B cell (primary cell): ENCODE measurements at regions not wholly inside any gene's neighbourhood (a gene's known extent, or its start where the extent isn't known, plus 50 kb on each side); places are given as distances from the start of the nearest gene placed in this dataset.

Experiments used
- ATAC-seq: fragments of 200-7000 bp; cut with Tn5 transposase; one replicate; pipeline ENCODE4 v1.10.0; 2021; ENCODE audit warnings: low read depth, mild to moderate bottlenecking, moderate number of reproducible peaks, moderate library complexity
- CTCF ChIA-PET: fragments of 350-600 bp; sonication (Branson Sonifier 250); formaldehyde crosslinking; loops from one replicate; lab custom pipeline; 2021; ENCODE audit warnings: antibody characterized with exemption, inconsistent platforms; lab: Charles Lee
- POLR2A ChIA-PET: fragments of 350-600 bp; sonication (Branson Sonifier 250); formaldehyde crosslinking; loops from one replicate; lab custom pipeline; 2021; ENCODE audit warnings: antibody characterized with exemption; lab: Charles Lee
- DNase-seq: peaks from one replicate; pipeline ENCODE4 v3.0.0; 2013
- H2AFZ ChIP-seq: 2 replicates; pipeline ENCODE4 v1.6.1; 2012; ENCODE audit warnings: mild to moderate bottlenecking, low read depth, low read length; ENCODE audit not compliant: insufficient read depth, poor library complexity, severe bottlenecking
- H3K27ac ChIP-seq, 2 donors: 1 replicate in 1 of 2; 2 replicates in 1 of 2; pipeline ENCODE4 v1.5.1; 2012 to 2013; ENCODE audit warnings: low read length in 2 of 2, mild to moderate bottlenecking in 2 of 2, moderate library complexity in 1 of 2
- H3K27me3 ChIP-seq, 4 experiments: fragments of 200-600 bp in 1 of 4; sonication (generic) in 1 of 4; replicated peaks in 1 of 4; 1 replicate in 2 of 4; 2 replicates in 2 of 4; pipeline versions ENCODE4 v1.6.1 to v1.7.0; 2013 to 2016; ENCODE audit warnings: low read length in 3 of 4, mild to moderate bottlenecking in 2 of 4, mixed read lengths in 1 of 4, moderate library complexity in 1 of 4; ENCODE audit not compliant: insufficient read depth in 4 of 4, control insufficient read depth in 3 of 4; ENCODE audit errors: control extremely low read depth in 1 of 4
- H3K36me3 ChIP-seq, 2 experiments: replicated peaks in 1 of 2; 1 replicate in 1 of 2; 2 replicates in 1 of 2; pipeline versions ENCODE4 v1.6.1 to v1.7.1; 2013; ENCODE audit warnings: low read length in 1 of 2; ENCODE audit not compliant: insufficient read depth in 2 of 2, control insufficient read depth in 1 of 2; ENCODE audit errors: control extremely low read depth in 1 of 2, extremely low read depth in 1 of 2
- H3K4me1 ChIP-seq, 2 donors: fragments of 200-600 bp in 1 of 2; sonication (generic) in 1 of 2; 1 replicate in 1 of 2; 2 replicates in 1 of 2; pipeline versions ENCODE4 v1.5.1 to v1.6.1; 2013 to 2017; ENCODE audit warnings: low read length in 2 of 2; ENCODE audit not compliant: control insufficient read depth in 2 of 2, insufficient read depth in 2 of 2
- H3K4me2 ChIP-seq: replicated peaks from 2 replicates; pipeline ENCODE3; 2012; ENCODE audit warnings: mild to moderate bottlenecking, low read depth, low read length; ENCODE audit not compliant: poor library complexity, severe bottlenecking
- H3K4me3 ChIP-seq, 5 experiments: fragments of 200-600 bp in 1 of 5; sonication (generic) in 1 of 5; 1 replicate in 3 of 5; 2 replicates in 2 of 5; pipeline versions ENCODE4 v1.5.1 to v1.7.0; 2011 to 2016; ENCODE audit warnings: low read length in 4 of 5, mild to moderate bottlenecking in 4 of 5, low read depth in 2 of 5, control low read depth in 1 of 5, moderate library complexity in 1 of 5; ENCODE audit not compliant: insufficient read depth in 1 of 5; ENCODE audit errors: control extremely low read depth in 1 of 5, extremely low read depth in 1 of 5
- H3K79me2 ChIP-seq: fragments of 200-600 bp; sonication (generic); one replicate; pipeline ENCODE4 v1.6.0; 2016; ENCODE audit warnings: low read length; ENCODE audit not compliant: control insufficient read depth, insufficient read depth
- H3K9ac ChIP-seq: fragments of 200-600 bp; sonication (generic); 2 replicates; pipeline ENCODE4 v1.6.1; 2017; ENCODE audit warnings: mild to moderate bottlenecking, low read length, moderate library complexity
- H3K9me3 ChIP-seq, 3 donors: one replicate each; pipeline versions ENCODE4 v1.6.1 to v1.7.1; 2013; ENCODE audit warnings: low read length in 2 of 3; ENCODE audit not compliant: control insufficient read depth in 2 of 3, insufficient read depth in 1 of 3; ENCODE audit errors: control extremely low read depth in 1 of 3
- H4K20me1 ChIP-seq: 2 replicates; pipeline ENCODE4 v1.6.0; 2012; ENCODE audit warnings: mild to moderate bottlenecking, low read length; ENCODE audit not compliant: insufficient read depth, control insufficient read depth, poor library complexity, severe bottlenecking
- H3K27ac Mint-ChIP-seq: one replicate; pipeline ENCODE4 v1.8.0; 2021; ENCODE audit warnings: mixed read lengths
- H3K27me3 Mint-ChIP-seq: one replicate; pipeline ENCODE4 v1.8.0; 2021; ENCODE audit warnings: mixed read lengths
- H3K4me1 Mint-ChIP-seq: one replicate; pipeline ENCODE4 v1.8.0; 2021; ENCODE audit warnings: mixed read lengths
- H3K4me3 Mint-ChIP-seq: one replicate; pipeline ENCODE4 v1.8.0; 2021; ENCODE audit warnings: mixed read lengths
- H3K9me3 Mint-ChIP-seq: one replicate; pipeline ENCODE4 v1.8.0; 2022; ENCODE audit warnings: mixed read lengths; ENCODE audit not compliant: insufficient read depth
- EZH2 ChIP-seq: IDR thresholded peaks from 2 replicates; pipeline ENCODE4 v1.6.1; 2012; ENCODE audit warnings: borderline replicate concordance, low read depth, mild to moderate bottlenecking, moderate library complexity, low read length; ENCODE audit not compliant: insufficient read depth, poor library complexity, severe bottlenecking
- WGBS: methylation state at CpG from one replicate; pipeline ENCODE4 v1.1.5; 2013; ENCODE audit warnings: missing lambda C conversion rate; ENCODE audit not compliant: insufficient coverage; 5-methylcytosine and 5-hydroxymethylcytosine counted together
- intact Hi-C: fragments of 100-400 bp; cut with micrococcal nuclease; formaldehyde crosslinking; loops from one replicate; pipeline ENCODE4 v1.10.0; 2022
- TF ChIP-seq, protein P1 (sequence below): fragments of 200-600 bp; IDR thresholded peaks from one replicate; pipeline ENCODE4 v1.8.0; 2022; ENCODE audit warnings: antibody characterized with exemption, mild to moderate bottlenecking

DNA sequence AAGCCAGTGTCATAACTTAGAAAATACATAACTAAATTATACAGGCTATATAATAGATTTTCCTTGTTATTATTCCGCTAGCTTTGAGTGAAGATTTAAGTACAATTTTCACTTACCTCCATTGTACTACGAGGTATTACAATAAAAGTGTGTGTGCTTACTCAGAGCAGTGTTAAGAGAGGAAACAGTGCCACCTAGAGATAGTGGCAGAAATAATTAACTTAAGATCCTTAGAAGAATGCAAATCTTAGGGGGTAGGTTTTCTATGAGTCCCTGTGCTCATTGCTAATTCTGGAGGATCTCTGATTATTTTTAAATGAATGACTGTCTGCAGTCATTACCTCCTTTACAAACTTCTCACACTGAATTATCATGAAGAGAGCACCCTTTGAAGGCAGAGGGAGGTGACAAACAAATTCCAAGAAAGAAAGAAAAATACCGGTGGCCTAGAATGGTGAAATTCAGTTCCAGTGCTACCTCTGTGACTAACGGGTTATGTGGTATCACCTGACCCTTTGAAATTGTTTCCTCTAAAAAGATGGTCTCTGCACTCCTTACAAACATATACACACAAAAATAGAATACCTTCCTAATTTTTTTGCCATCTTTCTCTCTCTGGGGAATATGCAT is 379.8 kb downstream of the TRIM36 start:
- ATAC-seq (no peak), DNase-seq (no peak)
- WGBS, result no CpG with 5 or more reads among the region's 4 CpGs
- intact Hi-C loops, result loop anchor here (5.0 kb wide), 1 partner anchor 1178 kb away; no protein-coding TSS in a partner anchor
- H3K36me3 ChIP-seq, result no peaks in the 10 kb centered on the region
- H3K9ac ChIP-seq, result no peak overlapping the region
- ChIA-PET CTCF (no interaction called here), POLR2A (no interaction called here)
- H3K79me2 ChIP-seq, result no peaks in the 10 kb centered on the region
- no peak overlapping the region for H2AFZ ChIP-seq
- H3K4me1 Mint-ChIP-seq, result no peaks in the 10 kb centered on the region
- no peak overlapping the region for H3K4me2 ChIP-seq
- TF ChIP-seq, protein P1, sequence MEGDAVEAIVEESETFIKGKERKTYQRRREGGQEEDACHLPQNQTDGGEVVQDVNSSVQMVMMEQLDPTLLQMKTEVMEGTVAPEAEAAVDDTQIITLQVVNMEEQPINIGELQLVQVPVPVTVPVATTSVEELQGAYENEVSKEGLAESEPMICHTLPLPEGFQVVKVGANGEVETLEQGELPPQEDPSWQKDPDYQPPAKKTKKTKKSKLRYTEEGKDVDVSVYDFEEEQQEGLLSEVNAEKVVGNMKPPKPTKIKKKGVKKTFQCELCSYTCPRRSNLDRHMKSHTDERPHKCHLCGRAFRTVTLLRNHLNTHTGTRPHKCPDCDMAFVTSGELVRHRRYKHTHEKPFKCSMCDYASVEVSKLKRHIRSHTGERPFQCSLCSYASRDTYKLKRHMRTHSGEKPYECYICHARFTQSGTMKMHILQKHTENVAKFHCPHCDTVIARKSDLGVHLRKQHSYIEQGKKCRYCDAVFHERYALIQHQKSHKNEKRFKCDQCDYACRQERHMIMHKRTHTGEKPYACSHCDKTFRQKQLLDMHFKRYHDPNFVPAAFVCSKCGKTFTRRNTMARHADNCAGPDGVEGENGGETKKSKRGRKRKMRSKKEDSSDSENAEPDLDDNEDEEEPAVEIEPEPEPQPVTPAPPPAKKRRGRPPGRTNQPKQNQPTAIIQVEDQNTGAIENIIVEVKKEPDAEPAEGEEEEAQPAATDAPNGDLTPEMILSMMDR, result no peak
- TF ChIP-seq EZH2, result no peak
- H3K27ac Mint-ChIP-seq, result no peak overlapping the region
- no peaks in the 10 kb centered on the region for H3K4me1 ChIP-seq
- H3K27me3 ChIP-seq, result no peaks in the 10 kb centered on the region
- H3K4me3 Mint-ChIP-seq, result no peak overlapping the region
- H3K4me3 ChIP-seq, result no peak overlapping the region
- H4K20me1 ChIP-seq, result no peaks in the 10 kb centered on the region
- peaks cover 0 to 2% (median 0%) of the 10 kb centered on the region in 3 donors for H3K9me3 ChIP-seq
- no peak overlapping the region for H3K27ac ChIP-seq
- no peaks in the 10 kb centered on the region for H3K27me3 Mint-ChIP-seq
- no peaks in the 10 kb centered on the region for H3K9me3 Mint-ChIP-seq

DNA sequence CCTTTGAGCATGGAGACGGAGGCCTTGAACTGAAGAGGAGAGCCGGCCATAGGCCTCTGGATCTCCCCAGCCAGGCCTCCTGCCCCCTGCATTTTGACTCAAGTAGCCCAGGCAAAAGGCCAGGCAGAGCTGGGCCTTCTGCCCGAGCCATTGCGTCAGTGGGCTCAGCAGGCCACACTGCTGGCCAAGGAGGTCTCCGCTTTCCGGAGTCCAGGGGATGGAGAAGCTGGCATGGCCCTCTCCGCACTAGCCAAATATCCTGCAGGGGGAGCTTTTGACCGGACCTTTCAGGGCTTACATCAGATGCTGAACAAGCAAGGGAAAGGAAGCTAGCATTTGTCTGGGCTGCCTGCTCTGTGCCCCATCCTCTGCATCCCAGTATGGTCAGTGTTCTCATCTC is 386.8 kb downstream of the TRIM36 start:
- POLR2A ChIA-PET, result no interaction called here
- Histone ChIP-seq H3K9me3 (peaks cover 0 to 8% (median 0%) of the 10 kb centered on the region in 3 donors), H3K79me2 (no peaks in the 10 kb centered on the region), H3K27ac (no peak overlapping the region), H3K27me3 (no peaks in the 10 kb centered on the region), H3K4me1 (no peaks in the 10 kb centered on the region), H3K9ac (no peak overlapping the region), H3K4me3 (no peak overlapping the region), H2AFZ (no peak overlapping the region), H3K4me2 (no peak overlapping the region), H3K36me3 (no peaks in the 10 kb centered on the region), H4K20me1 (no peaks in the 10 kb centered on the region)
- WGBS, result 80% methylated on average over 8 of the region's 8 CpGs
- no peak overlapping the region for H3K4me3 Mint-ChIP-seq
- no peak for ATAC-seq
- no peak for DNase-seq
- H3K4me1 Mint-ChIP-seq, result no peaks in the 10 kb centered on the region
- H3K27ac Mint-ChIP-seq, result no peak overlapping the region
- CTCF ChIA-PET, result no interaction called here
- no peak for TF ChIP-seq EZH2
- TF ChIP-seq, protein P1, result no peak
- peaks cover 2% of the 10 kb centered on the region for H3K9me3 Mint-ChIP-seq
- H3K27me3 Mint-ChIP-seq, result no peaks in the 10 kb centered on the region
- intact Hi-C loops, result no loop called here
